Rectal smooth muscle tissue (tissue), 1 donor: ENCODE measurements at regions not wholly inside any gene's neighbourhood (a gene's known extent, or its start where the extent isn't known, plus 50 kb on each side); places are given as distances from the start of the nearest gene placed in this dataset.

Experiments used
- H3K27ac ChIP-seq: one replicate; pipeline ENCODE4 v1.7.0; 2013; ENCODE audit warnings: low read depth, low read length, inconsistent platforms
- H3K27me3 ChIP-seq: one replicate; pipeline ENCODE4 v1.7.0; 2013; ENCODE audit warnings: low read length; ENCODE audit not compliant: control insufficient read depth, insufficient read depth
- H3K36me3 ChIP-seq: one replicate; pipeline ENCODE4 v1.7.0; 2013; ENCODE audit warnings: low read length; ENCODE audit not compliant: control insufficient read depth, insufficient read depth
- H3K4me1 ChIP-seq: one replicate; pipeline ENCODE4 v1.7.0; 2013; ENCODE audit warnings: low read length; ENCODE audit not compliant: control insufficient read depth, insufficient read depth
- H3K4me3 ChIP-seq: one replicate; pipeline ENCODE4 v1.7.0; 2013; ENCODE audit warnings: low read length
- H3K9ac ChIP-seq: one replicate; pipeline ENCODE4 v1.7.0; 2013; ENCODE audit warnings: low read length

GRCh38 chr2:236499691-236500578 lies 69.7 kb upstream of the ACKR3 start:
- H3K27me3 ChIP-seq, result no peaks in the 10 kb centered on the region
- no peak overlapping the region for H3K27ac ChIP-seq
- H3K4me1 ChIP-seq, result no peaks in the 10 kb centered on the region
- no peaks in the 10 kb centered on the region for H3K36me3 ChIP-seq
- H3K4me3 ChIP-seq, result no peak overlapping the region
- no peak overlapping the region for H3K9ac ChIP-seq

GRCh38 chr2:236501026-236501425 lies 68.6 kb upstream of the ACKR3 start:
- Histone ChIP-seq H3K4me1 (no peaks in the 10 kb centered on the region), H3K27ac (no peak overlapping the region), H3K36me3 (no peaks in the 10 kb centered on the region), H3K4me3 (no peak overlapping the region), H3K27me3 (no peaks in the 10 kb centered on the region), H3K9ac (no peak overlapping the region)

GRCh38 chr2:236501531-236501930 lies 68.1 kb upstream of the ACKR3 start:
- Histone ChIP-seq H3K27ac (no peak overlapping the region), H3K27me3 (no peaks in the 10 kb centered on the region), H3K36me3 (no peaks in the 10 kb centered on the region), H3K4me3 (no peak overlapping the region), H3K9ac (no peak overlapping the region), H3K4me1 (no peaks in the 10 kb centered on the region)

GRCh38 chr2:236503100-236503499 lies 66.5 kb upstream of the ACKR3 start:
- H3K27me3 ChIP-seq, result no peaks in the 10 kb centered on the region
- H3K4me3 ChIP-seq, result no peak overlapping the region
- no peak overlapping the region for H3K9ac ChIP-seq
- no peaks in the 10 kb centered on the region for H3K4me1 ChIP-seq
- no peak overlapping the region for H3K27ac ChIP-seq
- no peaks in the 10 kb centered on the region for H3K36me3 ChIP-seq

- H3K27me3 ChIP-seq, result no peaks in the 10 kb centered on the region
- H3K4me1 ChIP-seq, result no peaks in the 10 kb centered on the region
- H3K27ac ChIP-seq, result no peak overlapping the region
- no peak overlapping the region for H3K4me3 ChIP-seq
- H3K9ac ChIP-seq, result no peak overlapping the region
- no peaks in the 10 kb centered on the region for H3K36me3 ChIP-seq
Measured at GRCh38 chr2:236503583-236503982, 66.0 kb upstream of the ACKR3 start.

GRCh38 chr2:236505041-236505440 lies 64.6 kb upstream of the ACKR3 start:
- Histone ChIP-seq H3K9ac (no peak overlapping the region), H3K27ac (no peak overlapping the region), H3K36me3 (no peaks in the 10 kb centered on the region), H3K4me1 (no peaks in the 10 kb centered on the region), H3K4me3 (no peak overlapping the region), H3K27me3 (no peaks in the 10 kb centered on the region)

GRCh38 chr2:236505648-236506047 lies 64.0 kb upstream of the ACKR3 start:
- H3K4me3 ChIP-seq, result no peak overlapping the region
- no peaks in the 10 kb centered on the region for H3K27me3 ChIP-seq
- no peaks in the 10 kb centered on the region for H3K36me3 ChIP-seq
- H3K4me1 ChIP-seq, result no peaks in the 10 kb centered on the region
- H3K27ac ChIP-seq, result no peak overlapping the region
- H3K9ac ChIP-seq, result no peak overlapping the region

GRCh38 chr2:236507393-236508085 lies 62.1 kb upstream of the ACKR3 start:
- H3K36me3 ChIP-seq, result no peaks in the 10 kb centered on the region
- no peak overlapping the region for H3K27ac ChIP-seq
- H3K27me3 ChIP-seq, result no peaks in the 10 kb centered on the region
- peak overlapping the region; percentile 37 for H3K4me3 ChIP-seq
- H3K9ac ChIP-seq, result no peak overlapping the region
- no peaks in the 10 kb centered on the region for H3K4me1 ChIP-seq

- Histone ChIP-seq H3K27me3 (no peaks in the 10 kb centered on the region), H3K9ac (no peak overlapping the region), H3K4me3 (no peak overlapping the region), H3K27ac (no peak overlapping the region), H3K4me1 (peaks cover 4% of the 10 kb centered on the region), H3K36me3 (no peaks in the 10 kb centered on the region)
Measured at GRCh38 chr2:236508466-236508865, 61.2 kb upstream of the ACKR3 start.

- H3K4me3 ChIP-seq, result no peak overlapping the region
- H3K4me1 ChIP-seq, result peaks cover 4% of the 10 kb centered on the region
- H3K36me3 ChIP-seq, result no peaks in the 10 kb centered on the region
- H3K27ac ChIP-seq, result no peak overlapping the region
- H3K9ac ChIP-seq, result no peak overlapping the region
- H3K27me3 ChIP-seq, result no peaks in the 10 kb centered on the region
Measured at GRCh38 chr2:236510034-236510433, 59.6 kb upstream of the ACKR3 start.

- no peak overlapping the region for H3K4me3 ChIP-seq
- H3K36me3 ChIP-seq, result no peaks in the 10 kb centered on the region
- H3K27ac ChIP-seq, result no peak overlapping the region
- no peak overlapping the region for H3K9ac ChIP-seq
- peaks cover 4% of the 10 kb centered on the region for H3K4me1 ChIP-seq
- no peaks in the 10 kb centered on the region for H3K27me3 ChIP-seq
Measured at GRCh38 chr2:236511266-236511665, 58.4 kb upstream of the ACKR3 start.

- no peak overlapping the region for H3K4me3 ChIP-seq
- H3K27me3 ChIP-seq, result no peaks in the 10 kb centered on the region
- H3K27ac ChIP-seq, result no peak overlapping the region
- H3K4me1 ChIP-seq, result peaks cover 4% of the 10 kb centered on the region
- no peak overlapping the region for H3K9ac ChIP-seq
- no peaks in the 10 kb centered on the region for H3K36me3 ChIP-seq
Measured at GRCh38 chr2:236512267-236512666, 57.4 kb upstream of the ACKR3 start.
